H1 (cell line): ENCODE measurements at regions not wholly inside any gene's neighbourhood (a gene's known extent, or its start where the extent isn't known, plus 50 kb on each side); places are given as distances from the start of the nearest gene placed in this dataset.

Source experiments
- CTCF ChIP-seq, 3 experiments: IDR thresholded peaks; 1 replicate in 2 of 3; 2 replicates in 1 of 3; pipeline versions ENCODE4 v1.5.1 to v1.6.1; 2011; ENCODE audit warnings: low read length in 3 of 3, mild to moderate bottlenecking in 3 of 3, inconsistent platforms in 2 of 3, low read depth in 1 of 3, moderate library complexity in 1 of 3; ENCODE audit not compliant: insufficient read depth in 1 of 3; ENCODE audit errors: control extremely low read depth in 1 of 3

DNA sequence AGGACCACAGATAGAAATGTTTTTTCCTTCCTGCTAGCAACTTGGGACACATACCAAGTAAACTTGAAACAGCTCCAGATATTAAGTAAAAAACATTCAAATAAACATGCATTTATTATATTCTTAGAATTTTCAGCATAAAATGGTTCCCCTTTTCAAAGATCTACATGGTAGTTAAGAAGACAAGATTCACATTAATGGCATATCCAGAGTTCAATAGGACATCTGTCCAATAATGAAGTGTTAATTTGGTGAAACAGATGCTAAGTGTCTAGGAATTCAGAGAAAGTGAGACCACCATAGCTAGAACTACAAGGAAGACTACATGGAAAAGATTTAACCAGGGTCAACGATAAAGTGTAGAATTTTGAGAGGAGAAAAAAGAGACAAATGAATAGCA, 184.9 kb downstream of the COL12A1 start (continued):
- no peak for TF ChIP-seq CTCF (IDR thresholded peaks at IDR 0.05; ENCODE audit: control extremely low read depth in 1 of 3, insufficient read depth in 1 of 3, low read depth in 1 of 3, low read length in 3 of 3)
